RWPE1 (cell line): ENCODE measurements at regions not wholly inside any gene's neighbourhood (a gene's known extent, or its start where the extent isn't known, plus 50 kb on each side); places are given as distances from the start of the nearest gene placed in this dataset.

Experiments
- CTCF ChIA-PET: fragments of 350-600 bp; sonication (Branson Sonifier 250); formaldehyde crosslinking; extraction: SDS; loops from one replicate; lab custom pipeline; 2021; lab: Yijun Ruan, JAX
- POLR2A ChIA-PET: fragments of 400-600 bp; formaldehyde crosslinking; extraction: SDS; loops from one replicate; lab custom pipeline; 2020; ENCODE audit warnings: antibody characterized with exemption; ENCODE audit not compliant: low non-redundant PET; lab: Yijun Ruan, JAX
- DNase-seq: peaks from one replicate; pipeline ENCODE4 v3.0.0; 2012; ENCODE audit warnings: low spot score
- H3K27ac ChIP-seq: fragments of 450-650 bp; 2 replicates; pipeline ENCODE4 v1.5.1; 2017
- CTCF ChIP-seq: fragments of 450-650 bp; conservative IDR thresholded peaks from 2 replicates; pipeline ENCODE4 v1.5.1; 2017; ENCODE audit warnings: low read depth, mild to moderate bottlenecking

GRCh38 chr4:100060765-100061416 is 110.8 kb upstream of the H2AZ1 start:
- ChIA-PET CTCF (interaction anchor here (1.3 to 1.7 kb wide), 2 partner anchors 35 to 63 kb away, joined by 3 to 4 read pairs; no protein-coding TSS in a partner anchor), POLR2A (no interaction called here)
- H3K27ac ChIP-seq: no peak overlapping the region
- TF ChIP-seq CTCF: no peak
- no peak for DNase-seq

- ChIA-PET CTCF (interaction anchor here (0.8 kb wide), 1 partner anchor 8 kb away, joined by 4 read pairs; no protein-coding TSS in a partner anchor), POLR2A (no interaction called here)
- no peak for DNase-seq
- TF ChIP-seq CTCF: no peak
- H3K27ac ChIP-seq: no peak overlapping the region
Measured at GRCh38 chr4:100059467-100059866, 109.4 kb upstream of the H2AZ1 start.

GRCh38 chr4:100056701-100057100 is 106.6 kb upstream of the H2AZ1 start:
- CTCF ChIA-PET: interaction anchor here (0.6 kb wide), 1 partner anchor 187 kb away, joined by 4 read pairs; no protein-coding TSS in a partner anchor
- POLR2A ChIA-PET: no interaction called here
- no peak overlapping the region for H3K27ac ChIP-seq
- DNase-seq: no peak
- TF ChIP-seq CTCF: no peak

GRCh38 chr4:100054071-100054470 is 104.0 kb upstream of the H2AZ1 start:
- no peak for TF ChIP-seq CTCF
- no peak overlapping the region for H3K27ac ChIP-seq
- POLR2A ChIA-PET: no interaction called here
- DNase-seq: no peak
- CTCF ChIA-PET: interaction anchor here (0.8 kb wide), 1 partner anchor 19 kb away, joined by 10 read pairs; no protein-coding TSS in a partner anchor

GRCh38 chr4:100049872-100050271 is 99.8 kb upstream of the H2AZ1 start:
- peak; percentile 36 for DNase-seq
- no peak overlapping the region for H3K27ac ChIP-seq
- CTCF ChIA-PET: interaction anchor here (0.5 kb wide), 1 partner anchor 12 kb away, joined by 3 read pairs; no protein-coding TSS in a partner anchor
- no peak for TF ChIP-seq CTCF
- POLR2A ChIA-PET: no interaction called here

- H3K27ac ChIP-seq: no peak overlapping the region
- POLR2A ChIA-PET: interaction anchor here (0.6 kb wide), 1 partner anchor 1062 kb away, joined by 9 read pairs; no protein-coding TSS in a partner anchor
- DNase-seq: no peak
- no peak for TF ChIP-seq CTCF
- CTCF ChIA-PET: no interaction called here
Measured at GRCh38 chr4:100042711-100043110, 92.6 kb upstream of the H2AZ1 start.
